A673 (cell line): ENCODE measurements at regions not wholly inside any gene's neighbourhood (a gene's known extent, or its start where the extent isn't known, plus 50 kb on each side); places are given as distances from the start of the nearest gene placed in this dataset.

Experiments used
- BruUV-seq: library from RNA; stranded (reverse); fragments of 400-500 nt; replicated peaks from 2 replicates; lab custom pipeline; 2021; lab: Mats Ljungman, UMichigan
- CTCF ChIA-PET: fragments of 300-600 bp; sonication (Branson Sonifier 250); formaldehyde crosslinking; loops from one replicate; lab custom pipeline; 2022; ENCODE audit warnings: antibody characterized with exemption; lab: Charles Lee
- POLR2A ChIA-PET: fragments of 300-600 bp; sonication (Branson Sonifier 250); formaldehyde crosslinking; loops from one replicate; lab custom pipeline; 2022; ENCODE audit warnings: antibody characterized with exemption; ENCODE audit not compliant: low non-redundant PET; lab: Charles Lee
- DNase-seq: peaks from one replicate; pipeline ENCODE4 v3.0.0-alpha.2; 2015; ENCODE audit warnings: low spot score
- H3K27ac ChIP-seq: fragments of 200-600 bp; sonication (generic); 2 replicates; pipeline ENCODE4 v1.5.1; 2016; ENCODE audit warnings: mixed run types, low read depth, mild to moderate bottlenecking, mixed read lengths, antibody characterized with exemption, low read length; ENCODE audit not compliant: poor library complexity, severe bottlenecking
- H3K27me3 ChIP-seq: fragments of 200-600 bp; sonication (generic); replicated peaks from 2 replicates; pipeline ENCODE4 v1.6.1; 2017; ENCODE audit warnings: mixed run types, low read depth, mild to moderate bottlenecking, mixed read lengths, antibody characterized with exemption, low read length; ENCODE audit not compliant: insufficient read depth, poor library complexity
- H3K36me3 ChIP-seq: fragments of 200-600 bp; sonication (generic); 2 replicates; pipeline ENCODE4 v1.6.1; 2016; ENCODE audit warnings: mixed run types, mild to moderate bottlenecking, mixed read lengths, antibody characterized with exemption, low read length; ENCODE audit not compliant: insufficient read depth, poor library complexity, severe bottlenecking
- H3K4me1 ChIP-seq: fragments of 200-600 bp; sonication (generic); 2 replicates; pipeline ENCODE4 v1.6.1; 2017; ENCODE audit warnings: mixed run types, mild to moderate bottlenecking, mixed read lengths, antibody characterized with exemption, low read length; ENCODE audit not compliant: insufficient read depth, poor library complexity, severe bottlenecking
- H3K4me3 ChIP-seq: fragments of 200-600 bp; sonication (generic); 2 replicates; pipeline ENCODE4 v1.5.1; 2016; ENCODE audit warnings: low read depth, mixed run types, mild to moderate bottlenecking, mixed read lengths, low read length; ENCODE audit not compliant: poor library complexity, severe bottlenecking
- H3K9me3 ChIP-seq: fragments of 200-600 bp; sonication (generic); 2 replicates; pipeline ENCODE4 v1.6.1; 2016; ENCODE audit warnings: mixed run types, low read depth, mild to moderate bottlenecking, mixed read lengths, antibody characterized with exemption, low read length; ENCODE audit not compliant: poor library complexity, severe bottlenecking
- CTCF ChIP-seq: fragments of 300-800, 200-600 bp; sonication (generic); conservative IDR thresholded peaks from 2 replicates; pipeline ENCODE4 v1.5.1; 2017; ENCODE audit warnings: low read depth, mild to moderate bottlenecking, antibody characterized with exemption, low read length, moderate library complexity, mixed read lengths
- EZH2 ChIP-seq: fragments of 200-600 bp; sonication (generic); IDR thresholded peaks from 2 replicates; pipeline ENCODE4 v1.6.1; 2017; ENCODE audit warnings: borderline replicate concordance, low read depth, mild to moderate bottlenecking, mixed read lengths, antibody characterized with exemption, low read length; ENCODE audit not compliant: poor library complexity, severe bottlenecking
- intact Hi-C: fragments of 100-400 bp; cut with micrococcal nuclease; formaldehyde crosslinking; loops from one replicate; pipeline ENCODE4 v1.10.0; 2022; ENCODE audit not compliant: unreplicated experiment

- Histone ChIP-seq H3K9me3 (no peaks in the 10 kb centered on the region), H3K27ac (no peak overlapping the region), H3K4me1 (no peaks in the 10 kb centered on the region), H3K27me3 (no peaks in the 10 kb centered on the region), H3K4me3 (no peak overlapping the region), H3K36me3 (no peaks in the 10 kb centered on the region)
- POLR2A ChIA-PET: no interaction called here
- no peak for DNase-seq
- CTCF ChIA-PET: no interaction called here
- TF ChIP-seq CTCF (no peak), EZH2 (no peak)
- no TSS peak for BruUV-seq
- intact Hi-C loops: no loop called here
These were observed 140.2 kb downstream of the PTCHD4 start for GRCh38 chr6:47970826-47971225.

- H3K27me3 ChIP-seq: no peaks in the 10 kb centered on the region
- H3K4me3 ChIP-seq: no peak overlapping the region
- intact Hi-C loops: no loop called here
- CTCF ChIA-PET: no interaction called here
- no peaks in the 10 kb centered on the region for H3K9me3 ChIP-seq
- no peaks in the 10 kb centered on the region for H3K36me3 ChIP-seq
- POLR2A ChIA-PET: no interaction called here
- no TSS peak for BruUV-seq
- DNase-seq: no peak
- H3K4me1 ChIP-seq: no peaks in the 10 kb centered on the region
- H3K27ac ChIP-seq: no peak overlapping the region
- no peak for TF ChIP-seq EZH2
- no peak for TF ChIP-seq CTCF
These were observed 143.2 kb downstream of the PTCHD4 start for GRCh38 chr6:47967843-47968242.

- ChIA-PET POLR2A (no interaction called here), CTCF (no interaction called here)
- Histone ChIP-seq H3K9me3 (no peaks in the 10 kb centered on the region), H3K27ac (no peak overlapping the region), H3K4me1 (no peaks in the 10 kb centered on the region), H3K27me3 (no peaks in the 10 kb centered on the region), H3K4me3 (no peak overlapping the region), H3K36me3 (no peaks in the 10 kb centered on the region)
- intact Hi-C loops: no loop called here
- BruUV-seq: no TSS peak
- DNase-seq: no peak
- TF ChIP-seq EZH2: no peak
These were observed 146.0 kb downstream of the PTCHD4 start for GRCh38 chr6:47964969-47965368.

- Histone ChIP-seq H3K27me3 (no peaks in the 10 kb centered on the region), H3K4me1 (no peaks in the 10 kb centered on the region), H3K9me3 (no peaks in the 10 kb centered on the region), H3K27ac (no peak overlapping the region), H3K4me3 (no peak overlapping the region), H3K36me3 (no peaks in the 10 kb centered on the region)
- intact Hi-C loops: no loop called here
- no peak for TF ChIP-seq CTCF
- no peak for TF ChIP-seq EZH2
- ChIA-PET CTCF (no interaction called here), POLR2A (no interaction called here)
- DNase-seq: no peak
- BruUV-seq: no TSS peak
These were observed 158.4 kb downstream of the PTCHD4 start for GRCh38 chr6:47952640-47953039.
